ENCODE measurements at regions not wholly inside any gene's neighbourhood (a gene's known extent, or its start where the extent isn't known, plus 50 kb on each side); places are given as distances from the start of the nearest gene placed in this dataset.

- TF ChIP-seq CTCF (conservative IDR thresholded peaks at IDR 0.05; ENCODE audit: low read length): no peak
- DNase-seq (ENCODE audit: low read depth): no peak
- no peak overlapping the region for H3K4me3 ChIP-seq (ENCODE audit: low read length)
These were observed 906.7 kb upstream of the CELF2 start for GRCh38 chr10:10110844-10111490.

GRCh38 chr10:10118131-10118530 is 899.5 kb upstream of the CELF2 start:
- no peak for DNase-seq (ENCODE audit: low read depth)
- no peak overlapping the region for H3K4me3 ChIP-seq (ENCODE audit: low read length)
- TF ChIP-seq CTCF (conservative IDR thresholded peaks at IDR 0.05; ENCODE audit: low read length): no peak

- TF ChIP-seq CTCF (conservative IDR thresholded peaks at IDR 0.05; ENCODE audit: low read length): no peak
- no peak for DNase-seq (ENCODE audit: low read depth)
- no peak overlapping the region for H3K4me3 ChIP-seq (ENCODE audit: low read length)
These were observed 897.0 kb upstream of the CELF2 start for GRCh38 chr10:10120671-10121070.

- DNase-seq (ENCODE audit: low read depth): no peak
- TF ChIP-seq CTCF (conservative IDR thresholded peaks at IDR 0.05; ENCODE audit: low read length): no peak
- no peak overlapping the region for H3K4me3 ChIP-seq (ENCODE audit: low read length)
These were observed 892.0 kb upstream of the CELF2 start for GRCh38 chr10:10125676-10126075.

- TF ChIP-seq CTCF (conservative IDR thresholded peaks at IDR 0.05; ENCODE audit: low read length): no peak
- H3K4me3 ChIP-seq (ENCODE audit: low read length): no peak overlapping the region
- no peak for DNase-seq (ENCODE audit: low read depth)
These were observed 891.5 kb upstream of the CELF2 start for GRCh38 chr10:10126218-10126617.

- no peak overlapping the region for H3K4me3 ChIP-seq (ENCODE audit: low read length)
- TF ChIP-seq CTCF (conservative IDR thresholded peaks at IDR 0.05; ENCODE audit: low read length): no peak
- DNase-seq (ENCODE audit: low read depth): no peak
These were observed 889.3 kb upstream of the CELF2 start for GRCh38 chr10:10128387-10128786.

GRCh38 chr10:10130686-10131085 is 887.0 kb upstream of the CELF2 start:
- no peak overlapping the region for H3K4me3 ChIP-seq (ENCODE audit: low read length)
- no peak for TF ChIP-seq CTCF (conservative IDR thresholded peaks at IDR 0.05; ENCODE audit: low read length)
- no peak for DNase-seq (ENCODE audit: low read depth)

All from AG10803 (cell line).